NCI-H2196 (cell line): ENCODE measurements at regions not wholly inside any gene's neighbourhood (a gene's known extent, or its start where the extent isn't known, plus 50 kb on each side); places are given as distances from the start of the nearest gene placed in this dataset.

Source experiments
- DNase-seq: peaks from one replicate; lab custom pipeline; 2025; ENCODE audit not compliant: unreplicated experiment; lab: John Stamatoyannopoulos, UW

DNA sequence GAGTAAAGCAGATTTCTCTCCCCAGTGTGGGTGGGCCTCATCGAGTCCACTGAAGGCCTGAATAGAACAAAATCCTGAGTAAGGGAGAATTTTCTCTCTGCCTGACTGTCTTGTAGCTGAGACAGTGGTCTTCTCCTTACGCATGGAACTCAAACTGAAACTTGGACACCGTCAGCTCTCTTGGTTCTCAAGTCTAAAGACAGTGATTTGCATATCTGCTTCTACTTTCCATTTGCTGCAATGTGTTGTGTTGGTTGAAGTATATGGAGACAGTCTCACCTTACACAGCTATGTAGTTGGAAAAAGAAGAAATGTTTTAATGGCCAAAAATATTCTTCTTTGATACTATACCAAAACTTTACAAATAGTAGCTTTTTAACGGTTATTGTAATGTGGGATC, 160.2 kb upstream of the LMNTD1 start:
- DNase-seq: no peak

DNA sequence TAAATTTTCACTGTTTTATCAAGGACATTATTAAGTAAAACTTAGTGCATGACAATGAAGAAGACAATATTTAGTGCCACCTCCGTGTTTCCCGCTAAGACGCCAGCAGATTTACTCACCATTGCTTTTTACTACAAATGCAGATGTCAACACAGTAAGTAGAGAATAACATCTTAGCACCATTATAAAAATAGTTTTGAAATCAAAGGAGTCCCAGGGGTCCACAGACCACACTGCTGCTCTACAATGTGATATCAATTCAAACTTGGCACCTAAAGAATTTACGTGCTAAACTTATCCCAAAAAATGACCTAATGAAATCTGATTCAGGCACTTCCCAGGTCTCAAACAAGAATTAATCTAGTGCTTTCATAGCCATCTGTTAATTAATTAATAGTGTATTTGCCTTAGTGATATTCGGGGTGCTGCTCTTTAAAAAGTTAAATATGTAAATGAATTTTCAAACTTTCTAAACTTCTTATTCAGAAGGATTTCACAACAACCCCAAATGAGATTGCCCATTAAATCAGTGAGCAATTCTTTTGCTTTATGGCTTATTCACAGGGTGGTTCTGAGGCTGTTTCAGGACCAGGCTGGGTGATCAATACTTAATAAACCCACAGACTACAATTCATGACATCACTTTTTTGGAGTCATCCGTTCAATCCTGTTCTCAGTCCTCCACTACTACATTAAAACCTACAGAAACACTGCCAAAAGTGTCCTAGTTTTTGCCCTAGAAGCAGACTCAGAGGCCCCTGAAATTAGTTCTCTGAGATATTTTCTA, 161.3 kb upstream of the LMNTD1 start:
- no peak for DNase-seq

GRCh38 chr12:25715102-25715501, 162.0 kb upstream of the LMNTD1 start:
- DNase-seq: no peak

GRCh38 chr12:25716842-25717241, 163.8 kb upstream of the LMNTD1 start:
- DNase-seq: no peak

DNA sequence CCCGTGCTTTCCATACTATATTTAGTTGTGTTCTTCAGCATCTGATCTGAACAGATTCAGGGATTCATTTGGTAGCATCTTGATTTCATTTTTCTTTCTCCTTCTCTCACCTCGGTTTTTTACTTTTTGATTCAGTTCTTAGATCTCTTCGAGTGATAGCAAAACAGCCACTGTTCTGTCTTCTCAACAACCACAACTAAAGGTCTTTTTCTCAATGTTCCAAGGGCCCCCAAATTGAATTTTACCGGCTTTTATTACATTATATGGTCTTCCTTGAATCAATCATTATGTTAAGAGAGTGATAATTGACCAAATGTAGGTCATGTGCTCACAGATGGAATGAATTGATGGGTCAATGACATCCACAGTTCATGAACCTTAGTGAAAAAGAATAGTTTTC, 164.5 kb upstream of the LMNTD1 start:
- no peak for DNase-seq

- no peak for DNase-seq
Observed at GRCh38 chr12:25718081-25718731, 165.1 kb upstream of the LMNTD1 start.

GRCh38 chr12:25719505-25719904, 166.4 kb upstream of the LMNTD1 start:
- DNase-seq: no peak

DNA sequence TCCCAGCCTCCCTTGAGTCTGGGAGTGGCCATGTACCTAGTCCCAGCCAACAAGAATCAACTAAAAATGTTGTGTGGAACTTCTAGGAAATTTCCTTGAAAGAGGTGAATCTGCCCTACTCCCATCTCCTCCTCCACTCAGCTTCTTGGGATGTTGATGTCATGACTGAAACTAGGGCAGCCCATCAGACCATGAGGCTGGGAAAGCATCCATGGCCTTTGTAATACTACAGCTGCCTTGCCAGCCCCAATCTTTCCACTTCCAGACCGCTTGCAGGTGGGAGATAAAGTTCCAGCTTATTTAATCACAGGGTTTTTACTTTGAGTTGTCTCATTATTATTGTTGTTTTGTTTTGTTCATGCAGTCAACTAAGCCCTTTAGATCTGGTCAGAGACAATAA, 170.3 kb upstream of the LMNTD1 start:
- no peak for DNase-seq

DNA sequence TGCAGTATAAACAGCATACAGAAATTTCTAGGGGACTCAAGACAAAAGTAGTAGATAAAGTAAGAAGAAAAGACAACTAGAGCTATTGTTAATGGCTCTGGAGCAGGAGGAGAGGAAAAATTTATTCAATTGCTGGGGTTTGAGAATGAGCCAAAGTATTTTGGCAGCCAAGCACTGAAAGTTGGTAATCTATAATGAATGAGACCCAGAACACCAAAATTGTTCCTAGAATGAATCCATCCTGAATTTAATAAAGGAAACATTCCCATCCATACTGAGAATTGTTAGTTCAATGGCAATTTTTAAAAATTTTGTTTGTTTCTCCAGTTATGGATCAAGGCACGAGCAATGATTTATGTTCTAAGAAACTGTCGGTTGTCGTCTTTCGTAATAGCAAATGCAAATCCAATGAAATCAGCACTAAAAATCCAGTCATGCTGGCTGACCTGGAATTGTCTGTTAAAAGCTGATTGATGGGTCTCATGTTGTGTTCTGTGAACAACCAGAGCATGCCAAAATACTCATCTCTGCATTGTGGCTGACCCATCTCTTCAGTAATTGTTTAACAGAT, 170.9 kb upstream of the LMNTD1 start:
- no peak for DNase-seq

GRCh38 chr12:25725470-25725869, 172.4 kb upstream of the LMNTD1 start:
- DNase-seq: no peak

DNA sequence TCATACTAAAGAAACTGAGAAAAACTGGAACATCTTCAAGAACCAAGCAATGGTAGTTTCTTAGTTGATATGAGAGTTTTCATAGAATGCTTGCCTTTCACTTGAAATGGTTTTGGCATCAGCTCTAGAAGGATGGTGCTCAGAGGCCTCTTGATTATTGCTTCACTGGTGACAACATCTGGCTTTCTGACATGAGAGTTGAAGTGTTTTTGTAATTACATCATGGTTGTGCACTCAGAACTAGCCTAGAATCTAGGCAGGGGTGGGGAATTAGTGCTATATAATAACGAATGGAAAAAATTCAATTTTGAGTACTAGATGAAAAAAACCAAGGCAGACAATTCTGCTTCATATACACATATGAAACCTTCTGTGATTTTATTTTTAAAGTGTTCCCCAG, 172.8 kb upstream of the LMNTD1 start:
- no peak for DNase-seq

- no peak for DNase-seq
Observed at GRCh38 chr12:25728056-25728595, 175.0 kb upstream of the LMNTD1 start.

DNA sequence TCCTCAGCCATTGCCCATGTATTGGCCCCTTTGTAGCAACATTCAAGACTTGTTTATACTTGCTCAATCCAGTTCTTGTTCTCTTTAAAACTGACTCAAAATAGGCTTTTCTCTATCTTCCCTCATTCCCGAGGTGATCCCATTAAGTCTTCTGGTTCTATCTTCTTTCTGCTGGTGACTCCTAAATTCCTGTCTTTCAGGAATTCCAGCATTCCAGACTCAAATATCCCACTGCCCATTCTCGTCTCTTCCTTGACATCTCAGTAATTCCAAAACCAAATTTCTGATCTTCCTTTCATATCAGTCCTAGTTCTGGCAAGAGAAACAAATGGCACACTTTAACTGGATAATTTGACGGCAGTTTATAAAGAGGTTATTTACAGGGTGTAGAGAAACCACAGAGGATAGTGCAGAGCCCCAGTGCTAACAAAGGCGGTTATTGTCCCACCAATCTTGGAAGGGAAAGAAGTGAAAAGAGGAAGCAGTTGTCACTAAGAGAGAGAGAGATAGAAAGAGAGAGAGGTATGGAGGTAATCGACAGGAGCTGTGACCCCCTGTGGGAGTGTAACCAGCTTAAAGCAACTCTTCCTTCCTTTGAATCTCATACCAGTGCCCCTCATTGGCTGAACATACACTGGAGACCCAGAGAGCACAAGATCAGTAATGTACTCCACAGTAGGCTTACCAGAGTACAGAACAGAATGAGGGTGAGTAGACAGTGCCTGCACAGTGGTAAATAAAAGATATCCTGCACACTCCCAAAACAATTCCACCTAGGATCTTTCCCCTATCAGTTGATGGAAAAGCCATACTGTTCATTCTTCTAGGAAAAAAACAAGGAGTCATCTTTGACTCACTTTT, 177.6 kb upstream of the LMNTD1 start:
- DNase-seq: no peak

DNA sequence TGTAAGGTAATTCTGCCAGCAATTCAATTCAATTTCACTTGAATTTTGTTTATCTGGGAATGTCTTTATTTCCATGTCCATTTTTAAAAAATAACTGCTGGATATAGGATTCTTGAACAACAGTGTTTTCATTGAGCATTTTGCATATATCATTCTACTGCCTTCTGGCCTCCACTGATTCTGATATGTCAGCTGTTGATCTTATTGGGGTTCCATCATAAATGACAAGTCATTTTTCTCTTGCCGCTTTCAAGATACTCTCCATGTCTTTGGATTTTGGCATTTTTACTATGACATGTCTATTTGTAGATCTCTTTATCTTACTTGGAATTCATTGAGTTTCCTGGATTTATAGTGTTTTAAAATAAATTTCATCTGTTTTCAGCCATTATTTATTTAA, 180.5 kb upstream of the LMNTD1 start:
- DNase-seq: no peak

- DNase-seq: no peak
Observed at GRCh38 chr12:25734529-25735180, 181.6 kb upstream of the LMNTD1 start.

DNA sequence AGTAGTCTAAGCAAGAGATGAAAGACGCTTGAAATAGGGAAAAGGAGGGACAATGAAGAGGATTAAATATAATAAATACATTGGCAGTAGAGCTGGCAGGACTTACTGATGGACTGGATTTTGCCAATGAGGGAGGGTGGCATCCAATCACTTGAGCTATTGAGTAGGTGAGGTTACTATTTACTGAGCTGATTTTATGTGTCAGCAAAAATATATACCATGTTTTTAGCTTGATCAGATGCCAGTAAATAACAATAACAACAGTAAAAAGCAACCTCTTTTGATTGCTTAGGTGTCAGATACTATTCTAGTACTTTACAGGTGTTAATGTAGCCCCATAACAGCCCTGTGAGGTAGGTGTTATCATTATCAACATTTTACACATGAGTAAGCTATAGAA, 187.5 kb upstream of the LMNTD1 start:
- no peak for DNase-seq

DNA sequence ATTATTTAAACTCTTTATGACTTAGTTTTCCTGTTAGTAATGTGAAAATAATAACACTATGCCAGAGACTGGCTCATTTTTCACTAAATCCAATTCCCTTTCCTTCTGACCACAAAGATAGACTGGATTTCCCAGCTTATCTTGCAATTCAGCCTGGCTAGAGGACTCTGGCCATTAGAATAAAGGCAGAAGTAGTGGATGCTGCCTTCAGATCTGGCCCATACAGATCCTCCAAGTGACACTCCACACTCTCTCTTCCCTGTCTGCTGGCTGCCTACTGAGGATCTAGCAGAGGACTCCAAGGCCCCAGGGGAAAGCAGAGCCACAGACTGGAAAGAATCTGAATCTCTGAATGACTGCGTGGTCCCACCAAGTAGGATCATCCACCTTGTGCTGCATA, 188.8 kb upstream of the LMNTD1 start:
- DNase-seq: no peak

DNA sequence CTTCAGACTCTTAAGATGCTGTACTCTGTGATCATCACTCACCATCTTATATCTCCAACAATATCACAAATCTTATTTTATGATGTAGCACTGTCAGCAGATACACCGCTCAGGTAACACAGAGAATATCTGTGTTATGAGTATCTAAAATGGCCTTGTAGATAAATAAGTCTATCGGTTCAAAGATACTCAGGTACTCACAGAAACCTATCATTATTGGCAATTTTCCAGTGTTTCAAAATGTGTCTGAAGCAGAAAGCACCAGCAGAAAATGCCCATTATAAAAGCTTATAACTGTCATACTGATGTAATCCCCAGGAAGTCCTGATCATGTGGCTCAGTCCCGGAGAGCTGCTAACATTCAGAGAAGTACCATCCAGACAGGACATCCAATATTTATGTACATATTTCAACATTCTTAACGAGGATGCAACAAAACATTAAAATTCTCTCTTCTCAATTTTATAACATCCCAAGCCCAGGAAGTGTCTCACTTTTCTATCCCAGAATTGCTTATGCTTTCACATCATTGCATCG, 190.7 kb upstream of the LMNTD1 start:
- no peak for DNase-seq

GRCh38 chr12:25744313-25744712, 191.2 kb upstream of the LMNTD1 start:
- DNase-seq: no peak

DNA sequence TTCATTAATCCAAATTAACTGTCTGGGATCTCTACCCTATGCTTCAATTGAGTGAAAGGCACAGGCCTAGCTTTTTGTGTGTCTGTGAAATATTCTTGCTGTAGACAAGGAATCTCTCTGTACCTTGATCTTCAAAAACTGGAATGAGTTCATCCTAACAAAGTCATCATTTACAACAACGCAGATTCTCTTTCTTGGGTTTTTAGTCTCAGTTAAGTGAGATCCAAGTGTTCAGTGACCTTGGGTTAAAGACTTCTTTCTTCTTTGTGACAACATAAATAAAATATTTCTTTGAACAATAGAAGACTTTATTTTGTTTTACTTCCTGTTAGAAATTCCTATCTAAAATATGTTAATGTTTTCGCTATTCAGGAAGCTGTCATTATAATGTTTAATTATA, 192.2 kb upstream of the LMNTD1 start:
- DNase-seq: no peak
